GM23338 (cell line): ENCODE measurements at regions not wholly inside any gene's neighbourhood (a gene's known extent, or its start where the extent isn't known, plus 50 kb on each side); places are given as distances from the start of the nearest gene placed in this dataset.

ENCODE experiments used
- ATAC-seq: fragments of 200-7000 bp; cut with Tn5 transposase; 3 replicates; pipeline ENCODE4 v1.9.1; 2020
- DNase-seq: peaks from one replicate; pipeline ENCODE4 v3.0.0-alpha.2; 2015; ENCODE audit warnings: low spot score
- H2AFZ ChIP-seq: fragments of 200-600 bp; sonication (generic); 2 replicates; pipeline ENCODE4 v1.8.0; 2016; ENCODE audit warnings: antibody characterized with exemption, mild to moderate bottlenecking, moderate library complexity
- H3F3A ChIP-seq: fragments of 200-600 bp; sonication (generic); replicated peaks from 2 replicates; pipeline ENCODE4 v1.8.0; 2017; ENCODE audit warnings: antibody characterized with exemption, mixed run types, low read depth
- H3K27ac ChIP-seq: fragments of 200-600 bp; sonication (generic); 2 replicates; pipeline ENCODE4 v1.6.1; 2016; ENCODE audit warnings: low read depth
- H3K27me3 ChIP-seq: fragments of 200-600 bp; sonication (generic); 2 replicates; pipeline ENCODE4 v1.8.0; 2016; ENCODE audit warnings: mild to moderate bottlenecking, mixed run types, moderate library complexity; ENCODE audit not compliant: insufficient read depth
- H3K36me3 ChIP-seq: fragments of 200-600 bp; sonication (generic); 2 replicates; pipeline ENCODE4 v1.8.0; 2016; ENCODE audit warnings: mild to moderate bottlenecking; ENCODE audit not compliant: insufficient read depth
- H3K4me1 ChIP-seq: fragments of 200-600 bp; sonication (generic); 2 replicates; pipeline ENCODE4 v1.8.0; 2016; ENCODE audit warnings: mild to moderate bottlenecking, moderate library complexity; ENCODE audit not compliant: insufficient read depth
- H3K4me2 ChIP-seq: fragments of 200-600 bp; sonication (generic); 2 replicates; pipeline ENCODE4 v1.7.1; 2017; ENCODE audit warnings: mixed run types
- H3K4me3 ChIP-seq: fragments of 200-600 bp; sonication (generic); 2 replicates; pipeline ENCODE4 v1.6.1; 2016; ENCODE audit warnings: mixed run types
- H3K79me2 ChIP-seq: fragments of 200-600 bp; sonication (generic); replicated peaks from 2 replicates; pipeline ENCODE4 v1.8.0; 2017; ENCODE audit warnings: mild to moderate bottlenecking; ENCODE audit not compliant: insufficient read depth
- H3K9me2 ChIP-seq: fragments of 200-600 bp; sonication (generic); 2 replicates; pipeline ENCODE4 v1.8.0; 2017; ENCODE audit not compliant: insufficient read depth
- H4K20me1 ChIP-seq: fragments of 200-600 bp; sonication (generic); replicated peaks from 2 replicates; pipeline ENCODE4 v1.8.0; 2017; ENCODE audit warnings: mild to moderate bottlenecking; ENCODE audit not compliant: insufficient read depth
- H3K27ac Mint-ChIP-seq: 2 replicates; pipeline ENCODE4 v1.8.0; 2020; ENCODE audit warnings: inconsistent platforms, mild to moderate bottlenecking, moderate library complexity, mixed read lengths
- H3K27me3 Mint-ChIP-seq: 3 replicates; pipeline ENCODE4 v1.8.0; 2022; ENCODE audit warnings: low read depth, mild to moderate bottlenecking, moderate library complexity, mixed read lengths, inconsistent platforms; ENCODE audit not compliant: insufficient read depth, poor library complexity
- H3K36me3 Mint-ChIP-seq: 3 replicates; pipeline ENCODE4 v1.8.0; 2021; ENCODE audit warnings: low read depth, mild to moderate bottlenecking, inconsistent platforms, moderate library complexity, mixed read lengths
- H3K4me1 Mint-ChIP-seq: 3 replicates; pipeline ENCODE4 v1.8.0; 2020; ENCODE audit warnings: mild to moderate bottlenecking, inconsistent platforms, mixed read lengths
- H3K4me3 Mint-ChIP-seq: 3 replicates; pipeline ENCODE4 v1.8.0; 2021; ENCODE audit warnings: moderate library complexity, mild to moderate bottlenecking, inconsistent platforms, mixed read lengths
- H3K9me3 Mint-ChIP-seq: 3 replicates; pipeline ENCODE4 v1.8.0; 2020; ENCODE audit warnings: moderate library complexity, mild to moderate bottlenecking, inconsistent platforms, mixed read lengths
- CREB1 ChIP-seq: fragments of 250-450 bp; sonication (Bioruptor Pico); IDR thresholded peaks from 2 replicates; pipeline ENCODE4 v1.5.0; 2020; ENCODE audit warnings: low read depth, mild to moderate bottlenecking, moderate library complexity
- CTCF ChIP-seq, 2 experiments: fragments of 200-600 bp in 1 of 2; sonication (generic) in 1 of 2; conservative IDR thresholded peaks; 2 replicates each; pipeline versions ENCODE4 v1.5.1 to v1.6.1; 2016 to 2017; ENCODE audit warnings: antibody characterized with exemption in 2 of 2, low read depth in 2 of 2, mild to moderate bottlenecking in 2 of 2, moderate library complexity in 1 of 2
- ETS1 ChIP-seq: IDR thresholded peaks from 2 replicates; pipeline ENCODE4 v1.6.1; 2016; ENCODE audit warnings: antibody characterized with exemption
- EZH2 ChIP-seq: fragments of 200-600 bp; sonication (generic); IDR thresholded peaks from one replicate; pipeline ENCODE4 v1.8.0; 2017; ENCODE audit warnings: antibody characterized with exemption, mild to moderate bottlenecking, low read depth; ENCODE audit not compliant: unreplicated experiment
- EZH2phosphoT487 ChIP-seq: fragments of 200-600 bp; sonication (generic); IDR thresholded peaks from one replicate; pipeline ENCODE4 v1.8.1; 2018; ENCODE audit warnings: antibody characterized with exemption; ENCODE audit not compliant: unreplicated experiment
- JUNB ChIP-seq: IDR thresholded peaks from one replicate; pipeline ENCODE4 v1.6.1; 2016; ENCODE audit warnings: antibody characterized with exemption; ENCODE audit not compliant: unreplicated experiment
- NANOG ChIP-seq: IDR thresholded peaks from 2 replicates; pipeline ENCODE4 v1.6.1; 2016; ENCODE audit warnings: antibody characterized with exemption, borderline replicate concordance
- POLR2AphosphoS5 ChIP-seq: IDR thresholded peaks from 2 replicates; pipeline ENCODE4 v1.6.1; 2016; ENCODE audit warnings: antibody characterized with exemption, low read depth
- REST ChIP-seq: IDR thresholded peaks from one replicate; pipeline ENCODE4 v1.6.1; 2018; ENCODE audit warnings: antibody characterized with exemption; ENCODE audit not compliant: unreplicated experiment
- STAT1 ChIP-seq: IDR thresholded peaks from one replicate; pipeline ENCODE4 v1.6.1; 2016; ENCODE audit warnings: antibody characterized with exemption; ENCODE audit not compliant: unreplicated experiment
- ZNF114 ChIP-seq: fragments of 250-450 bp; sonication (Bioruptor Pico); IDR thresholded peaks from 2 replicates; pipeline ENCODE4 v1.5.0; 2020; ENCODE audit warnings: mild to moderate bottlenecking, moderate library complexity
- ZNF331 ChIP-seq: fragments of 250-450 bp; sonication (Bioruptor Pico); IDR thresholded peaks from 2 replicates; pipeline ENCODE4 v1.5.0; 2020; ENCODE audit warnings: low read depth, mild to moderate bottlenecking, moderate library complexity
- ZNF462 ChIP-seq: fragments of 250-450 bp; sonication (Bioruptor Pico); IDR thresholded peaks from 2 replicates; pipeline ENCODE4 v1.5.0; 2020; ENCODE audit warnings: mild to moderate bottlenecking, moderate library complexity

- no peak overlapping the region for H3K4me3 ChIP-seq
- H3K36me3 Mint-ChIP-seq = no peaks in the 10 kb centered on the region
- no peak overlapping the region for H2AFZ ChIP-seq
- H3K4me1 Mint-ChIP-seq = peaks cover 11% of the 10 kb centered on the region
- H3K4me1 ChIP-seq = no peaks in the 10 kb centered on the region
- no peak for ATAC-seq
- no peak overlapping the region for H3K4me2 ChIP-seq
- H3F3A ChIP-seq = no peaks in the 10 kb centered on the region
- H3K9me3 Mint-ChIP-seq = no peaks in the 10 kb centered on the region
- no peaks in the 10 kb centered on the region for H3K36me3 ChIP-seq
- TF ChIP-seq REST (no peak), ETS1 (no peak), POLR2AphosphoS5 (no peak), ZNF462 (CRISPR knock-in tag) (no peak), NANOG (no peak), ZNF331 (CRISPR knock-in tag) (no peak), CREB1 (CRISPR knock-in tag) (no peak), ZNF114 (CRISPR knock-in tag) (no peak), STAT1 (no peak), EZH2 (no peak), JUNB (no peak), CTCF (conservative IDR thresholded peaks at IDR 0.05; ENCODE audit: low read depth in 2 of 2) (no peak), EZH2phosphoT487 (no peak)
- H4K20me1 ChIP-seq = no peaks in the 10 kb centered on the region
- peaks cover 7% of the 10 kb centered on the region for H3K27me3 Mint-ChIP-seq
- H3K27ac Mint-ChIP-seq = no peak overlapping the region
- H3K27ac ChIP-seq = no peak overlapping the region
- H3K27me3 ChIP-seq = no peaks in the 10 kb centered on the region
- DNase-seq = no peak
- no peaks in the 10 kb centered on the region for H3K79me2 ChIP-seq
- no peaks in the 10 kb centered on the region; the same call in 1 of the 2 replicates for H3K9me2 ChIP-seq
- no peak overlapping the region for H3K4me3 Mint-ChIP-seq
These were observed 142.8 kb downstream of the NSG2 start for GRCh38 chr5:174188295-174188694.
